ENCODE measurements at regions not wholly inside any gene's neighbourhood (a gene's known extent, or its start where the extent isn't known, plus 50 kb on each side); places are given as distances from the start of the nearest gene placed in this dataset.

GRCh38 chr5:93998951-93999455 lies 257.6 kb upstream of the POU5F2 start:
- TF ChIP-seq, protein P1, sequence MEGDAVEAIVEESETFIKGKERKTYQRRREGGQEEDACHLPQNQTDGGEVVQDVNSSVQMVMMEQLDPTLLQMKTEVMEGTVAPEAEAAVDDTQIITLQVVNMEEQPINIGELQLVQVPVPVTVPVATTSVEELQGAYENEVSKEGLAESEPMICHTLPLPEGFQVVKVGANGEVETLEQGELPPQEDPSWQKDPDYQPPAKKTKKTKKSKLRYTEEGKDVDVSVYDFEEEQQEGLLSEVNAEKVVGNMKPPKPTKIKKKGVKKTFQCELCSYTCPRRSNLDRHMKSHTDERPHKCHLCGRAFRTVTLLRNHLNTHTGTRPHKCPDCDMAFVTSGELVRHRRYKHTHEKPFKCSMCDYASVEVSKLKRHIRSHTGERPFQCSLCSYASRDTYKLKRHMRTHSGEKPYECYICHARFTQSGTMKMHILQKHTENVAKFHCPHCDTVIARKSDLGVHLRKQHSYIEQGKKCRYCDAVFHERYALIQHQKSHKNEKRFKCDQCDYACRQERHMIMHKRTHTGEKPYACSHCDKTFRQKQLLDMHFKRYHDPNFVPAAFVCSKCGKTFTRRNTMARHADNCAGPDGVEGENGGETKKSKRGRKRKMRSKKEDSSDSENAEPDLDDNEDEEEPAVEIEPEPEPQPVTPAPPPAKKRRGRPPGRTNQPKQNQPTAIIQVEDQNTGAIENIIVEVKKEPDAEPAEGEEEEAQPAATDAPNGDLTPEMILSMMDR (IDR thresholded peaks at IDR 0.05), result no peak
- TF ChIP-seq EZH2 (IDR thresholded peaks at IDR 0.05; ENCODE audit: borderline replicate concordance, insufficient read depth, low read depth, low read length, poor library complexity, severe bottlenecking), result no peak

Data from B cell (primary cell).